ENCODE measurements at regions not wholly inside any gene's neighbourhood (a gene's known extent, or its start where the extent isn't known, plus 50 kb on each side); places are given as distances from the start of the nearest gene placed in this dataset.
"Not testable (repeated sequence)": the region's sequence is repeated elsewhere in the genome, so short reads cannot be mapped to it uniquely, and the experiment has no call there.

DNA sequence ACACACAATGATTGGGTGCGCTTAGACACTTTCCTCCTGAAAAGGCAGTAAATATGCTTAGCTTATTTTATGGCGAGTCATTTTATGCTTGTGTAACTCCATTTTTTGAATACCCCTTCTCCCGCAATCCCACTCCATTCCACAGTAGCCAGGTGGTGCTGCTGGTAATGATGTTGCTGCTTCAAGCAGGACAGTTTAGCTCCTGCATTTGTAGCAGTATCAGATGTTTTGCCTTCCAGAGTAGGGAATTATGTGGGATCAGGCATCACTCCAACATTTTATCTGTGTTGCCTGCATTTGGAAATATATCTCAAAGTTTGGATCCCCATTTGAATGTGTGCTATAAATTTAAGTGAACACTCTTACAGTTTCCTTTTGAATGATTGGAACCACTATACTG, 302.1 kb upstream of the SGO1 start:
- no peak for DNase-seq (ENCODE audit: low spot score)

GRCh38 chr3:20484126-20484525, 298.1 kb upstream of the SGO1 start:
- DNase-seq (ENCODE audit: low spot score) = no peak

DNA sequence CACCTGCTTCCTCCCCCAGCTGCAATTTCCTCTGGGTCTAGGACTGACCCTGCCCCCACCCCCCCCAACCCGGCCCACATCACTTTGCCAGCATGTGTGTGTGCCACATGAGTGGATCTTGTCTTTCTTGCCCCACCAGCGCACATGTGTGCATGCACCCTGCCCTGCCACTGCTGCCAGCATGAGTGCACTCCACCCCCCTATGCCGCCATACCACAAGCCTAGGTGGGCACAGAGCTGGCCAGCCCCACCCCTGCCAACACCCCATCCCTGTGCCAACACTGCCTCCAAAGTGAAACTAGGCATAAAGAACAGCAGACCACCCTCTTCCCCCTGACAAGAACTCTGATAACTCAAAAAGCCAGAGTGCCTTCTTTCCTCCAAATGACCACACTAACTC, 296.3 kb upstream of the SGO1 start:
- no peak for DNase-seq (ENCODE audit: low spot score)

DNA sequence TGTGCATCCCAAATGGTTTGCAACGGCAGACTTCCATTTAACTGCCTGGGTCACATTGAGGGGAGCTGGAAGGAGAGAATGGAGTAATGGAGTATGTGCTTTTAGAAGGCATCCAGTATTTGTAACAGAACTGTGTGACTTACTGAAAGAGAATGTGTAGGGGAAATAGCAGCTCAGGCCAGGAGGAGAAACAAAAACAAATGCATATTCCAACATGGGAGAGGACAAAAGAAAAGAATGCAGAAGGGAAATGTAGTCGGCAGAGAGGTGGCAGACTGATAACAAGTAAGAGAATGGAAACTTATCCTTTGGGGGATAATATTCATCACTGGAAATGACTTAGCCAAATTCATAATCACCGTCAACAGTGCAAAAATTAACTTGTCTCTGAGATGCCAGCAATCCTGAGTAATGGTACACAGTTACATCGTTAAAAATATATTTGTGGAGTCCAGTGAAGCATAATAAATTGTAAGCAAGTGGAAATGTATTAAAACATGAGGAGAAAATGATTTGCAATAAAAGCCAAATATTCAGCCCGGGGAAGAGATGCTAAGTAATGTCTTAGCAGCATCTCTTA, 294.9 kb upstream of the SGO1 start:
- DNase-seq (ENCODE audit: low spot score) = no peak

DNA sequence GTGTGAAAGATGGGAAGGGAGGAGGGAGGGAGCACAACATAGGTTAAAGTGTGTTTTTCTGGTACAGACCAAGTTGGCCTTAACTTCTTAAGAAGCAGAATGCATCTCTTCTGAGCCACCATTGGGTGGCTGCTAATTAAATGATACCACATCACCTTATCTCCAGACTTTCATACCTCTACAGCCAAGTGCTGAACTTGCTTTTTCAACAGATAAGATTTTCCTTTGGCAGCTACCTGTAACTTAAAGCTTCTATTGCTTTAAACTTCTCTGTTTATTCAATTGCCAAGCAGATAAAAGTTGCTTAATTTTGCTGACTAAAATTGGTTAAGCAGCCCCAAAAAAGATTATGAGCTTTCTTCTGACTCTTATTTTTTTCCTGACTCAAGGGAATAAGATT, 292.4 kb upstream of the SGO1 start:
- no peak for DNase-seq (ENCODE audit: low spot score)

- DNase-seq (ENCODE audit: low spot score) = not testable (repeated sequence)
These were observed 278.2 kb upstream of the SGO1 start for GRCh38 chr3:20464237-20464636.

- DNase-seq (ENCODE audit: low spot score) = no peak
These were observed 276.7 kb upstream of the SGO1 start for GRCh38 chr3:20462723-20463122.

DNA sequence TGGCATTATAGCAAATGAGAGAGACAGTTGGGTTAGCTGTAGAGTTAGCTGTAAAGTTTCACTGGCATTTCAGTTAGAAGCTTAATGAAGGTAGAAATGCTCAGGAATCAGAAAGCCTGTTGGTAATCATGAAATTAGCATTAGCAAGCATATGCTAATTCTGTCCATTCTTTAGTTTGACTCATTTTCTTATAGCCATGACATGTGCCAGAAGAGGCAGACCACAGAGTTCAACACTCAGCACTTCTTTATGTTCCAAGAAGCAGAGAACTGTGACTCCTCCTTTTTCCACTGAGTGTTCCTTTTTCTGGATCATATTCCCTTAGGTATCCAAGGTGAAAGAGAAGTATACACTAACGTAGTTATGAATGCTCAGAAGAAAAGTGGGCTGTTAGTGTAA, 276.2 kb upstream of the SGO1 start:
- no peak for DNase-seq (ENCODE audit: low spot score)

DNA sequence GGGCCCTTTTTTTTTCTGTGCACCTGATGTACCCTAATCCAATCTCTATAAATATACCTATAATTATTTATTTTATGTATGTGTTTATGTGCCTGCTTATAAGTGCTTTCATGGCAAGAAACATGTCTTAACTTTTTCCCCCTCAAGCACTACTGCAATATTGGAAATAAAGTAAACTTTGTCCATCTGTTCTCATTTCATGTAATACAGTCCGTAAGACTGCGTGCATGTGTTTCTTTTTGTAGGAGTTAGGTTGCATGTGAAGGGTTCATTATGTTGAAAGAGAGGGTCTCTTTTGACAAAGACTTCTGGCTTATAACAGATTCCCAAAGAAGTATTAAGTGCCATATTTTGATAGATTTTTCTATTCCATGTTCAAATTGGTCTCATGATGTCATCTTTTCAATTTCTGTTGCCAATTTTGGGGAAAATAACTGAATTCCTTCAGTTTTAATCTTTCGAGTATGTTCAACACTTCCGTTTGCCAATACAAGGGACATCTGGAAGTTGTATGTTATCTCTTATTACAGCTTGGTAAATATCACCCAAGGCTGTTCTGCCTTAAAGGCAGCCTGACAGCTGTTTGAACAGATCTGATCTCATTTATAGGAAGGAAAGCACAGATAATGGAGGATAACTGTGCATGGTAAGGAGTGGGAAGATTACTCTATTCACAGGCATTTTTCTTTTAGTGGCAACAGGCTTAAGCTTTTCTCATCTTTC, 273.1 kb upstream of the SGO1 start:
- no peak for DNase-seq (ENCODE audit: low spot score)

- DNase-seq (ENCODE audit: low spot score) = no peak
These were observed 270.5 kb upstream of the SGO1 start for GRCh38 chr3:20456511-20456910.

DNA sequence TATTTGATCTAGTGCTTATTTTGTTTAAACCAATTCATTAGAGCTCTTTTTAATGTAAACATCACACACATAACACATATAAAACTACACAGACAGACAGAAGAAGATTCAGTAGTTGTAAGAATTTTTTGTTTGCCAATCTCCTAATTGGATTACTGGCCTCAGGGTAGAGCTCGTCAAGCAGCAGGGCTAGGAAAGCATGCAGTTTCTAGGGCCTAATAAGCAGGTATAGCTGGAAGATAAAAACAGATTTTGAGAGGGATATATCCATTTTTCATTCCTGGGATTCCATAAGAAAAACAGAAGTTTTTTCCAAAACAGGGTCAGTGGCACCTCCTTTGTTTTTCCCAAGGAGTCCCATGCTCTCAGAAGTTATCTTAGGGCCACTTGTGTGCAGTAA, 265.2 kb upstream of the SGO1 start:
- no peak for DNase-seq (ENCODE audit: low spot score)

DNA sequence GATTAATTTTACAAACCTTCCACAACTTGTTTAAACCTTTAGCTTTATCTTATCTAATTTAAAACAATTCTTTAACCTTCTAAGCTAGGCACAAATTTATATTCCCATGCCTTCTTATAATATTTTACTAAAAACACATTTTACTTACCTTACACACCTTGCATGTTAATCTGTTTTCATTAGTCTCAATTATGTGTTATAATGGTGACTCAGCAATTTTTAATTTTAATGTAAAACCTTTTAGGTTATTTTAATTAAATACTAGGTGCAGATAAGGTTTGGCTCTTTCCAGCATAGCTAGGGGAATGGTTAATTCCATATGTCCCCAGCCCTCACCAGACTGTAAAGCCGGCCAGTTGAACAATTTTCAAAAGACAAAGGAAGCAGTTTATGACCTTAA, 264.6 kb upstream of the SGO1 start:
- no peak for DNase-seq (ENCODE audit: low spot score)

DNA sequence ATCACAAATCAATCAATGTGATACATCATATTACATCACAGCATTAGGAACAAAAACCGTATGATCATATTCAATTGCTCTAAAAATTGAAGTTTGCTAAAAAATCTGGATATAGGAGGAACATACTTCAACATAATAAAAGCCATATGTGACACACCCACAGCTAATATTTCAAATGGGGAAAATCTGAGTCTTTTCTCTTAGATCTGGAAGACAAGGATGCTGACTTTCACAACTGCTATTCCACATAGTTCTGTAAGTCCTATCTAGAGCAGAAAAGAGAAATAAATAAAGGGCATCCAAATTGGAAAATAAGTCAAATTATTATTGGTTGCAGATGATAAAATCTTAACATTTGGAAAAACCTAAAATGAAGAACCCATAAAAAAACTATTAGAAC, 256.8 kb upstream of the SGO1 start:
- no peak for DNase-seq (ENCODE audit: low spot score)

DNA sequence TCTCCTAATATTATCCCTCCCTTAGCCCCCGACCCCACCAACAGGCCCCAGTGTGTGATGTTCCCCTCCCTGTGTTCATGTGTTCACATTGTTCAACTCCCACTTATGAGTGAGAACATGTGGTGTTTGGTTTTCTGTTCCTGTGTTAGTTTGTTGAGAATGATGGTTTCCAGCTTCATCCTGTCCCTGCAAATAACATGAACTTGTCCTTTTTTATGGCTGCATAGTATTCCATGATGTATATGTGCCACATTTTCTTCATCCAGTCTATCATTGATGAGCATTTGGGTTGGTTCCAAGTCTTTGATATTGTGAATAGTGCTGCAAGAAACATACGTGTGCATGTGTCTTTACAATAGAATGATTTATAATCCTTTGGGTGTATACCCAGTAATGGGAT, 241.3 kb upstream of the SGO1 start:
- DNase-seq (ENCODE audit: low spot score) = not testable (repeated sequence)

DNA sequence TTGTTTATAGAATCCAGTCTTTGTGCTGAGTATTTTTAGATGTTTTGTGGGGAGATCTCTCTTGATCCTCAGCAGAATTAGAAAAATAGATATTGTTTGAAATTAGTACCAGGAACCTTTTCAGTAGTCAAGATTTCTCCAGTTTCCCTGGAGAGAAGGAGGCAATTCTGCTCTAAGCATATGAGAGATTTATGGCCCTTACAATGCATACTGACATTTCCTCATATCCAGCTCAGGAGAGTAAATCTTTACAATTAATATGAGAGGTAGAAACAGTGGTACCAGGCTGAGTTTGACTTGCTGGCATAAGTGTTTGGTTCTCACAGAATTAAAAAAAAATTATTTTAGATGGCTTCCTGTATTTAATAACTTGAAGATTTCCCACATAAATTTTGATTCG, 239.1 kb upstream of the SGO1 start:
- no peak for DNase-seq (ENCODE audit: low spot score)

DNA sequence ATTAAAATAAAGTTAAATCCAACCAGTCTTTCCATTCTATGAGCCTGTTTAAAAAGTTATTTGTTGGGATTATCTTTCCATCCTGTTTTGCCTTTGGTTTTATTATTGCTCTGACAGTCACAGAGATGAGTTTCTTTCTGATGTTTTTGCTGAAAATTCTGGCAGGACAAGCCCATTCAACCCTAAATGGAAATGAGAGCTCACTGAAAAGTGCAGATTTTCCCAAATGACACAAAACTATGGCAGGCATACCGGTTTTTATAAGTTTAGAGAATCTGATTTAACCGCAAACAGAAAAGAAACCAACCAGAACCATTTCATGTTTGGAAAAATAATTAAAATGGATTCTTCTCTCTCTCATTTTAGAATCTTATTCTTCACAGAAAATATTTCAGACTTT, 238.1 kb upstream of the SGO1 start:
- DNase-seq (ENCODE audit: low spot score) = no peak

- DNase-seq (ENCODE audit: low spot score) = no peak
These were observed 236.4 kb upstream of the SGO1 start for GRCh38 chr3:20422391-20422790.

DNA sequence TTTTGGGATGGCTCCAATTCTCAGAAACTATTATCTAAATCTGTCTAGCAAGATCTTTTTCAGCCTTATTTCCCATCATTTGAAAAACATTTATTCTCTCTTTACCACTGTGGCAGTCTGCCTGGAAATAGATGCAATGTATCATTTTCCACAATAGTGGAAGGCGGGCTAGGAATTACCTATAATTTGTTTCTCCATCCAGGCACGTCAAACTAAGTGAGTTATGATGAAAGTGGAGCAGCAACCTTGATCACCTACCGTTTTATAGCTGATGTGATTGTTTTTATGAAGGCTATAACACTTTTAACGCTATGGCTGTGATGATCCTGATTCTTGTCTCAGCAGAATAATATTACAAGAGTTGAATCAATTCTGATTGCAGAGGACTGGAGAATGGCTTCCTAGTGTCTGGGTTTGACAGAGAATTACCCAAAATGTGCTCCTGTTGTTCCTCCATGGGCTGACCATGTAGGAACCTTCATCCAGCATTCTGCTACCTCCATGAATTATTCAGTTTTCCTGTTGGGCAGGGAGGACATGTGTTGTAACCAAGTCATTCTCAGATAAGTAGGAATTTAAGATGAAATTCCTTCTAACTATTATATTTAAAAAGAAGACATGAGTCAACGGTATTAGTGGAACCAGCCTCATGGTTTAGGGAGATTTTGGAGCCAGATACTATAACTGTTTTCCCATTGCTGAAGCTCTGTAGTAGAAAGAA, 231.5 kb upstream of the SGO1 start:
- DNase-seq (ENCODE audit: low spot score) = no peak

GRCh38 chr3:20406611-20407011, 220.6 kb upstream of the SGO1 start:
- no peak for DNase-seq (ENCODE audit: low spot score)

- no peak for DNase-seq (ENCODE audit: low spot score)
These were observed 219.7 kb upstream of the SGO1 start for GRCh38 chr3:20405744-20406143.

DNA sequence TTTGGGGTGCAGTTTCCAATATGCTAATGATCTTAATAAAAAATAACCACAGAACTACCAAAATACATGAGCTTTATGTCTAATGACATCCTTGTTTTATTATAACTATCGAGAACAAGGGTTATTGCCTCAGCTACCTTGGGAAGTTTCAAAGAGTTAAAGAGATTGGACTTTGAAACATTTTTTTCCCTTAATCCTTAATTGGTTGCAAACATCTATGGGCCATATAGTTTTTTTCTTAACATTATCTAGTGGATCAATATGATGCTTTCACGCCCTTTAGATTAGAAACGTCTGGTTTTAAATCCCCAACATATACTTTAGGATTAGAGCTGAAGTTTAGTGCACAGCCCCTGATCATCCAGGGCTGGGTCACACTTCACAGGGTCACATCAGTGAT, 219.2 kb upstream of the SGO1 start:
- DNase-seq (ENCODE audit: low spot score) = no peak

DNA sequence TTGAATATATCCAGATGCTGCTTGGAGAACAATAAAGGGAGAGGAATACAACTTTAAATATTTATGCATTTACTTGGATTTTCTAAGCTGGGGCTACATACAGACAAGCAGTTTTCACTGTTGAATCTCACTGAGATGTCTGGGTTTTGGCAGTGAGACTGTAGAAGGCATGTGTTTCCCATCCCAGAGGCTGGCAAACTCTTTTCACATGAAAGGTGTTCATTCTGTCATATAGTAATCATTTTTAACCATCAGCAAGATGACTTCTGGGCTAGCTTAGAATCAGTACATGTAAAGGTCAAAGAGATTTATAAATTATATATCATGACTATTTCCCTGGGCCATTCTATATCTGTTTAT, 218.7 kb upstream of the SGO1 start:
- DNase-seq (ENCODE audit: low spot score) = no peak

- no peak for DNase-seq (ENCODE audit: low spot score)
These were observed 218.2 kb upstream of the SGO1 start for GRCh38 chr3:20403986-20404740.
